ENCODE measurements at regions not wholly inside any gene's neighbourhood (a gene's known extent, or its start where the extent isn't known, plus 50 kb on each side); places are given as distances from the start of the nearest gene placed in this dataset.

- H3K36me3 ChIP-seq (ENCODE audit: control insufficient read depth in 1 of 2, insufficient read depth in 2 of 2, low read length in 2 of 2) = no peaks in the 10 kb centered on the region
- BruUV-seq (replicated peaks) = no TSS peak
- ChIA-PET RAD21 (ENCODE audit: low non-redundant PET in 1 of 2, low total read pairs in 2 of 2, uncharacterized antibody in 2 of 2, unreplicated experiment in 2 of 2) (no interaction called here), POLR2A (no interaction called here), CTCF (no interaction called here)
- H3K79me2 ChIP-seq (ENCODE audit: insufficient read depth, low read length) = no peaks in the 10 kb centered on the region
- no peak overlapping the region for H3K27ac ChIP-seq (ENCODE audit: low read depth, low read length)
- H3K4me3 ChIP-seq (replicated peaks in 1 of 2; ENCODE audit: low read depth in 1 of 2, low read length in 2 of 2) = no peak overlapping the region
- no peak overlapping the region for H3K4me2 ChIP-seq (ENCODE audit: low read length)
- no peaks in the 10 kb centered on the region for H3K27me3 ChIP-seq (ENCODE audit: insufficient read depth, low read length)
- H3K4me1 ChIP-seq (ENCODE audit: control insufficient read depth in 1 of 2, insufficient read depth in 2 of 2, low read length in 2 of 2) = no peaks in the 10 kb centered on the region
- H3K9ac ChIP-seq (ENCODE audit: low read length) = no peak overlapping the region
- no peak overlapping the region for H2AFZ ChIP-seq (ENCODE audit: low read depth, low read length, poor library complexity, severe bottlenecking)
- intact Hi-C loops (cut with micrococcal nuclease) = no loop called here
- ATAC-seq (no peak), DNase-seq (ENCODE audit: low read depth, low spot score) (no peak)
- H4K20me1 ChIP-seq (ENCODE audit: insufficient read depth) = no peaks in the 10 kb centered on the region
- H3K9me2 ChIP-seq (ENCODE audit: insufficient read depth) = no peaks in the 10 kb centered on the region
- no peak for TF ChIP-seq EZH2phosphoT487 (IDR thresholded peaks at IDR 0.05; ENCODE audit: borderline replicate concordance)
- no peak for TF ChIP-seq EZH2 (IDR thresholded peaks at IDR 0.05)
- TF ChIP-seq CTCF (IDR thresholded peaks at IDR 0.05 in 2 of 3, conservative IDR thresholded peaks at IDR 0.05 in 1 of 3; ENCODE audit: borderline replicate concordance in 1 of 3, insufficient read depth in 1 of 3, low read depth in 2 of 3, low read length in 2 of 3) = no peak
- no peak for TF ChIP-seq JUND (IDR thresholded peaks at IDR 0.05)
- no peak for TF ChIP-seq POLR2A (IDR thresholded peaks at IDR 0.05; ENCODE audit: borderline replicate concordance, extremely low read depth, insufficient read depth, insufficient read length)
- no peak for TF ChIP-seq ZFX (IDR thresholded peaks at IDR 0.05)
- TF ChIP-seq FOSL1 (IDR thresholded peaks at IDR 0.05; ENCODE audit: low read depth) = no peak
- TF ChIP-seq TCF7L2 (IDR thresholded peaks at IDR 0.05; ENCODE audit: borderline replicate concordance, extremely low read depth, insufficient read depth, insufficient read length) = no peak
- no peak for TF ChIP-seq YY1 (IDR thresholded peaks at IDR 0.05; ENCODE audit: extremely low read depth, insufficient replicate concordance, low read depth, low read length)
- TF ChIP-seq POLR2AphosphoS5 (IDR thresholded peaks at IDR 0.05; ENCODE audit: low read depth, low read length) = no peak
- no peak for TF ChIP-seq ELF1 (IDR thresholded peaks at IDR 0.05; ENCODE audit: borderline replicate concordance, low read depth)
- TF ChIP-seq CEBPB (IDR thresholded peaks at IDR 0.05; ENCODE audit: low read depth) = no peak
- peaks cover 4 to 36% of the 10 kb centered on the region in 2 experiments; a peak in 2 of 4 replicates for H3K9me3 ChIP-seq (ENCODE audit: control insufficient read depth in 1 of 2, insufficient read depth in 1 of 2, low read depth in 1 of 2, low read length in 2 of 2)
Measured at GRCh38 chr15:47399100-47399499, 318.2 kb upstream of the SEMA6D start.

All from HCT116 (cell line).